ENCODE measurements at regions not wholly inside any gene's neighbourhood (a gene's known extent, or its start where the extent isn't known, plus 50 kb on each side); places are given as distances from the start of the nearest gene placed in this dataset.

- TF ChIP-seq, protein P1, sequence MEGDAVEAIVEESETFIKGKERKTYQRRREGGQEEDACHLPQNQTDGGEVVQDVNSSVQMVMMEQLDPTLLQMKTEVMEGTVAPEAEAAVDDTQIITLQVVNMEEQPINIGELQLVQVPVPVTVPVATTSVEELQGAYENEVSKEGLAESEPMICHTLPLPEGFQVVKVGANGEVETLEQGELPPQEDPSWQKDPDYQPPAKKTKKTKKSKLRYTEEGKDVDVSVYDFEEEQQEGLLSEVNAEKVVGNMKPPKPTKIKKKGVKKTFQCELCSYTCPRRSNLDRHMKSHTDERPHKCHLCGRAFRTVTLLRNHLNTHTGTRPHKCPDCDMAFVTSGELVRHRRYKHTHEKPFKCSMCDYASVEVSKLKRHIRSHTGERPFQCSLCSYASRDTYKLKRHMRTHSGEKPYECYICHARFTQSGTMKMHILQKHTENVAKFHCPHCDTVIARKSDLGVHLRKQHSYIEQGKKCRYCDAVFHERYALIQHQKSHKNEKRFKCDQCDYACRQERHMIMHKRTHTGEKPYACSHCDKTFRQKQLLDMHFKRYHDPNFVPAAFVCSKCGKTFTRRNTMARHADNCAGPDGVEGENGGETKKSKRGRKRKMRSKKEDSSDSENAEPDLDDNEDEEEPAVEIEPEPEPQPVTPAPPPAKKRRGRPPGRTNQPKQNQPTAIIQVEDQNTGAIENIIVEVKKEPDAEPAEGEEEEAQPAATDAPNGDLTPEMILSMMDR (IDR thresholded peaks at IDR 0.05; ENCODE audit: low read depth, low read length), result no peak
- TF ChIP-seq EZH2phosphoT487 (IDR thresholded peaks at IDR 0.05; ENCODE audit: low read depth), result no peak
Measured at GRCh38 chr12:69161829-69162228, 77.5 kb upstream of the CPSF6 start.

Data from OCI-LY3 (cell line).